ENCODE measurements at regions not wholly inside any gene's neighbourhood (a gene's known extent, or its start where the extent isn't known, plus 50 kb on each side); places are given as distances from the start of the nearest gene placed in this dataset.

DNA sequence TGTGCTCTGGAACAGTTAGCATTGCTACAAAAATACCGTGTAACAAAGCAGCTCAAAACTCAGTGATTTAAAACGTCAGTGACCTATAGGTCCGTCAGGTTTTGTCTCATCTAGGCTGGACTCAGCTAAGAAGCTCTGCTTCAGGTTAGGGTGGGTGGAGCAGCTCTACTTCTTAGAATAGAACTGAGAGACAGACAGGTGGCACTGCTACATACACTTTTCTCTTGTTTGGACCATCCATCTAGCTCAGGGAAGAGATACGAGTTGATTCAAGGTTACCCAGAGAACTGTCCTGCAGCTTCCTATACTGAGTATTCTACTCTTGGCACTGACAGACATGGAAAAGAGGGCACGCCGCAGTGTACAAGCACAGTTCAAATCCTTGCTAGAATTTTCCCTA, 456.1 kb downstream of the IGSF11 start:
- Histone ChIP-seq H3K9me3 (ENCODE audit: control insufficient read depth in 4 of 4, insufficient read depth in 3 of 4, low read length in 3 of 4) (peaks cover 0 to 2% (median 0%) of the 10 kb centered on the region in 4 donors), H3K27me3 (ENCODE audit: control insufficient read depth in 3 of 3, insufficient read depth in 3 of 3, low read length in 2 of 3) (no peaks in the 10 kb centered on the region), H3K9ac (ENCODE audit: insufficient read depth in 1 of 2, low read length in 2 of 2) (no peak overlapping the region), H3K36me3 (ENCODE audit: control insufficient read depth in 4 of 4, insufficient read depth in 4 of 4, low read length in 4 of 4) (no peaks in the 10 kb centered on the region), H3K4me1 (ENCODE audit: control insufficient read depth in 5 of 5, insufficient read depth in 5 of 5, low read length in 5 of 5) (peaks cover 0 to 16% (median 13%) of the 10 kb centered on the region in 5 donors), H3K27ac (ENCODE audit: low read depth in 1 of 2, low read length in 1 of 2) (no peak overlapping the region), H3K4me3 (no peak overlapping the region)
- TF ChIP-seq CTCF (IDR thresholded peaks at IDR 0.05; ENCODE audit: control extremely low read depth, extremely low read depth), result no peak
- no peak for ATAC-seq (ENCODE audit: insufficient read depth, low FRiP score)
- WGBS, 2 donors, result 93 to 95% methylated on average over 6 of the region's 6 CpGs
- no peak for DNase-seq

DNA sequence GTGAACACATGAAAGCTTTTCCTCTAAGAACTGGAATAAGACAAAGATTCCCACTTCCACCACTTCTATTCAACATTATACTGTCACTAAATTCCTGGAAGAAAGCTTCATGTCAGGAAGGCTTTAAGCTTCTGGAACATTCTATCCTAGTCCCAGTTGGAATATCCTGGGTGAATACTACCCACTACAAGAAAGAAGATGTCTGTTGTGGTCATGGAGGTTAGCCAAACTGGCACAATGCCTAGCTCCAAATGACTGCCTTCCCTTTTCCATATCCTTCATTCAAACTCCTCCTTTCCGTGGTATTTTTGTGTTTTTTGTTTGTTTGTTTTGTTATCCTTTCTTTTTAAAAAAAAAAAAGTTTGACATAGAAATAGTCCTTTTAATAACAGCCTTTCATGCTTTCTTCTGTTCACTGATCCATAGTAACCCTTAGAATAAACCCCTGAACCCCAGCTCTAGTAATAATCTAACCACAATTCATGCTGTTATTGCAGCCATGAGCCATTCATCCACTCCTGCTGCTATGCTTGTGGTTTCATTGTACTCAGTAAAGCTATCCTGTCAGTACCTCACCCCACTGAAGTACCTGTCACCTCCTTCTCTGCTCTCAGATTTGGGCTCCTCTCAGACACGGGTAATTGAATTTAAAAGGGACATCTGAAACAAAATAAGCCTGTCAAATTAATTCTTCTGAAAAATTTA, 447.5 kb downstream of the IGSF11 start:
- no peaks in the 10 kb centered on the region for H3K36me3 ChIP-seq (ENCODE audit: control insufficient read depth in 4 of 4, insufficient read depth in 4 of 4, low read length in 4 of 4)
- no peaks in the 10 kb centered on the region for H3K27me3 ChIP-seq (ENCODE audit: control insufficient read depth in 3 of 3, insufficient read depth in 3 of 3, low read length in 2 of 3)

DNA sequence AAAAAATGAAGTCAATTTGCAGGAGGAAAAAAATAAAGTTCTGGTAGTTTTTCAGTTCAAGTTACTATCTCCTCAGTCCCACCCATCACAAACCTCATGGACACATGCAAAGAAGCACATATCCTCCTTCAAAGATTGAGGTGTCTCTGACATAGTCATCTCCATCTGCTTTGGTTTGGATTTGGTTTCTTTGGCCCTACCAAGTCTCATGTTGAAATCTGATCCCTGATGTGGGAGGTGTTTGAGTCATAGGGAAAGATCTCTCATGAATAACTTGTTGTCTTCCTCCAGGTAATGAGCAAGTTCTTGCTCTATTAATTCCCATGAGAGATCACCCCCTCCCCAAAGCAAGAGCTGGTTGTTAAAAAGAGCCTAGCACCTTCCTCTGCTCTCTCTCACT, 446.8 kb downstream of the IGSF11 start:
- Histone ChIP-seq H3K4me3 (no peak overlapping the region), H3K36me3 (ENCODE audit: control insufficient read depth in 4 of 4, insufficient read depth in 4 of 4, low read length in 4 of 4) (no peaks in the 10 kb centered on the region), H3K27me3 (ENCODE audit: control insufficient read depth in 3 of 3, insufficient read depth in 3 of 3, low read length in 2 of 3) (no peaks in the 10 kb centered on the region), H3K9me3 (ENCODE audit: control insufficient read depth in 4 of 4, insufficient read depth in 3 of 4, low read length in 3 of 4) (no peaks in the 10 kb centered on the region), H3K4me1 (ENCODE audit: control insufficient read depth in 5 of 5, insufficient read depth in 5 of 5, low read length in 5 of 5) (peaks cover 0 to 4% (median 0%) of the 10 kb centered on the region in 5 donors), H3K27ac (ENCODE audit: low read depth in 1 of 2, low read length in 1 of 2) (no peak overlapping the region), H3K9ac (ENCODE audit: insufficient read depth in 1 of 2, low read length in 2 of 2) (no peak overlapping the region)
- no peak for TF ChIP-seq CTCF (IDR thresholded peaks at IDR 0.05; ENCODE audit: control extremely low read depth, extremely low read depth)
- DNase-seq, result no peak
- no peak for ATAC-seq (ENCODE audit: insufficient read depth, low FRiP score)

More for the DNA sequence above, 447.5 kb downstream of the IGSF11 start:
- Histone ChIP-seq H3K9ac (ENCODE audit: insufficient read depth in 1 of 2, low read length in 2 of 2) (no peak overlapping the region), H3K9me3 (ENCODE audit: control insufficient read depth in 4 of 4, insufficient read depth in 3 of 4, low read length in 3 of 4) (no peaks in the 10 kb centered on the region), H3K27ac (ENCODE audit: low read depth in 1 of 2, low read length in 1 of 2) (no peak overlapping the region), H3K4me3 (no peak overlapping the region), H3K4me1 (ENCODE audit: control insufficient read depth in 5 of 5, insufficient read depth in 5 of 5, low read length in 5 of 5) (peaks cover 0 to 4% (median 0%) of the 10 kb centered on the region in 5 donors)
- TF ChIP-seq CTCF (IDR thresholded peaks at IDR 0.05; ENCODE audit: control extremely low read depth, extremely low read depth), result no peak
- DNase-seq (peak in 1 of 3 donors; percentile 36), ATAC-seq (ENCODE audit: insufficient read depth, low FRiP score) (no peak)
- WGBS, 2 donors, result 64 to 77% methylated on average over 2 of the region's 2 CpGs

DNA sequence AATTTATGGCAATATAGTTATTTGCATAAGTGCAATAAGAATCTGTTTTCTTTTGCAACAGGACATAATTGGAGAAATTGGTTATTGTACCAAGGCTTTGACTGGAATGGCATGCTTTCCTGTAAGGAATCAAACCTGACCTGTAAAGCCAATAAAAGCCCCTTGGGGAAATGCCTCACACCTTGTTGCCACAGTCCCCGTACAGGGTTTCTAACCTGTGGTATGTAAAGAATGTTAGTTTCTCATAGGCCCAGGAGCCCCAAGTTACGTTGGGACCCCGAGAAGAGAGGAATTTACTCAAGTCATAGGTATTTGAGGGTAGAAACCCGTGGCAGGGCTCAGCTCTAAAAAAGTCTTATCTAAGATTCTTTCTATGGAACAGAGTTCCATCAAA, 441.4 kb downstream of the IGSF11 start:
- TF ChIP-seq CTCF (IDR thresholded peaks at IDR 0.05; ENCODE audit: control extremely low read depth, extremely low read depth), result no peak
- H3K27me3 ChIP-seq (ENCODE audit: control insufficient read depth in 3 of 3, insufficient read depth in 3 of 3, low read length in 2 of 3), result no peaks in the 10 kb centered on the region
- no peak overlapping the region for H3K4me3 ChIP-seq
- ATAC-seq (ENCODE audit: insufficient read depth, low FRiP score) (no peak), DNase-seq (no peak)
- H3K9me3 ChIP-seq (ENCODE audit: control insufficient read depth in 4 of 4, insufficient read depth in 3 of 4, low read length in 3 of 4), result peaks cover 0 to 4% (median 1%) of the 10 kb centered on the region in 4 donors
- WGBS, 2 donors, result 61 to 70% methylated on average over 4 of the region's 4 CpGs
- no peaks in the 10 kb centered on the region for H3K4me1 ChIP-seq (ENCODE audit: control insufficient read depth in 5 of 5, insufficient read depth in 5 of 5, low read length in 5 of 5)
- no peak overlapping the region for H3K9ac ChIP-seq (ENCODE audit: insufficient read depth in 1 of 2, low read length in 2 of 2)
- H3K36me3 ChIP-seq (ENCODE audit: control insufficient read depth in 4 of 4, insufficient read depth in 4 of 4, low read length in 4 of 4), result no peaks in the 10 kb centered on the region
- no peak overlapping the region for H3K27ac ChIP-seq (ENCODE audit: low read depth in 1 of 2, low read length in 1 of 2)
